Gastrocnemius medialis (tissue), 4 donors: ENCODE measurements at regions not wholly inside any gene's neighbourhood (a gene's known extent, or its start where the extent isn't known, plus 50 kb on each side); places are given as distances from the start of the nearest gene placed in this dataset.

Source experiments
- ATAC-seq, 2 donors: fragments of 150-250 bp; one replicate each; pipeline ENCODE4 v1.9.1; 2016
- DNase-seq, 2 donors: peaks; one replicate each; pipeline ENCODE4 v3.0.0-alpha.2; 2019
- H3K27ac ChIP-seq, 4 donors: fragments of 200-600 bp; sonication (generic); 1 replicate in 1 of 4; 2 replicates in 3 of 4; pipeline ENCODE4 v1.5.1; 2016 to 2018; ENCODE audit warnings: mild to moderate bottlenecking in 2 of 4, moderate library complexity in 1 of 4
- H3K27me3 ChIP-seq, 3 donors: fragments of 200-600 bp; sonication (generic) in 2 of 3; 1 replicate in 1 of 3; 2 replicates in 2 of 3; pipeline versions ENCODE4 v1.5.1 to v1.6.0; 2016 to 2019; ENCODE audit warnings: mild to moderate bottlenecking in 1 of 3, moderate library complexity in 1 of 3
- H3K36me3 ChIP-seq, 2 donors: fragments of 200-600 bp; sonication (generic) in 1 of 2; one replicate each; pipeline ENCODE4 v1.5.1; 2017 to 2018
- H3K4me1 ChIP-seq, 2 donors: fragments of 200-600 bp; sonication (generic) in 1 of 2; one replicate each; pipeline ENCODE4 v1.5.1; 2016 to 2017; ENCODE audit warnings: mild to moderate bottlenecking in 2 of 2
- H3K4me3 ChIP-seq, 4 donors: fragments of 200-600 bp; sonication (generic) in 3 of 4; 1 replicate in 1 of 4; 2 replicates in 3 of 4; pipeline ENCODE4 v1.5.1; 2016 to 2019; ENCODE audit warnings: mild to moderate bottlenecking in 2 of 4
- H3K9me3 ChIP-seq, 3 donors: fragments of 200-600 bp; sonication (generic) in 2 of 3; 1 replicate in 1 of 3; 2 replicates in 2 of 3; pipeline ENCODE4 v1.5.1; 2016 to 2019
- CTCF ChIP-seq, 5 experiments: fragments of 450-650 bp in 3 of 5; fragments of 200-600 bp in 2 of 5; sonication (generic) in 2 of 5; IDR thresholded peaks in 4 of 5; conservative IDR thresholded peaks in 1 of 5; 1 replicate in 4 of 5; 2 replicates in 1 of 5; pipeline ENCODE4 v1.5.1; 2016 to 2019; ENCODE audit warnings: antibody characterized with exemption in 5 of 5, mild to moderate bottlenecking in 3 of 5, moderate library complexity in 3 of 5
- POLR2A ChIP-seq, 2 donors: fragments of 450-650 bp; IDR thresholded peaks; one replicate each; pipeline ENCODE4 v1.6.1; 2017; ENCODE audit warnings: antibody characterized with exemption in 2 of 2, mild to moderate bottlenecking in 2 of 2, moderate library complexity in 2 of 2
- in situ Hi-C, 4 donors: fragments of 200-750 bp; cut with MboI; loops; one replicate each; pipeline versions ENCODE4 v1.15.0 to v1.8.0; 2017; ENCODE audit warnings: low sequenced_read_pairs in 4 of 4
- intact Hi-C: fragments of 100-400 bp; cut with DNase I; formaldehyde crosslinking; loops from one replicate; pipeline ENCODE4 v1.15.1; 2023; ENCODE audit warnings: low total_unique reads

GRCh38 chr3:165513715-165514701 is 317.8 kb upstream of the SLITRK3 start:
- H3K27ac ChIP-seq: no peak overlapping the region
- H3K36me3 ChIP-seq: no peaks in the 10 kb centered on the region
- no peak for ATAC-seq
- in situ Hi-C loops (no loop called here), intact Hi-C loops (no loop called here)
- TF ChIP-seq CTCF (IDR thresholded peaks at IDR 0.05 in 4 of 5, conservative IDR thresholded peaks at IDR 0.05 in 1 of 5) (no peak), POLR2A (IDR thresholded peaks at IDR 0.05) (no peak)
- no peak for DNase-seq
- no peaks in the 10 kb centered on the region for H3K9me3 ChIP-seq
- no peaks in the 10 kb centered on the region for H3K27me3 ChIP-seq
- H3K4me3 ChIP-seq: no peak overlapping the region
- no peaks in the 10 kb centered on the region for H3K4me1 ChIP-seq

DNA sequence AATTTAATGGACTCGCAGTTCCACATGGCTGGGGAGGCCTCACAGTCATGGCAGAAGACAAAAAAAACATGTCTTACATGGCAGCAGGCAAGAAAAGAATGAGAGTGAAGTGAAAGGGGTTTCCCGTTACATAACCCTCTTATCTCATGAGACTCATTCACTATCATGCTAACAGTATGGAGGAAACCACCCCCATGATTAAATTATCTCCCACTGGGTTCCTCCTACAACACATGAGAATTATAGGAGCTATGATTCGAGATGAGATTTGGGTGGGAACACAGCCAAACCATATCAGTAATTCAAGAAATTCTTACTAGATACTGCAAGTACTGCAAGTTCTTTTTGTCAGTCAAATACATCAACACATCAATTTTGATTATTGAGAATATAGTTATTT is 311.4 kb upstream of the SLITRK3 start:
- ATAC-seq: no peak
- intact Hi-C loops: no loop called here
- Histone ChIP-seq H3K27ac (no peak overlapping the region), H3K9me3 (no peaks in the 10 kb centered on the region), H3K4me3 (no peak overlapping the region), H3K36me3 (no peaks in the 10 kb centered on the region), H3K4me1 (no peaks in the 10 kb centered on the region), H3K27me3 (no peaks in the 10 kb centered on the region)
- TF ChIP-seq POLR2A (IDR thresholded peaks at IDR 0.05) (no peak), CTCF (IDR thresholded peaks at IDR 0.05 in 4 of 5, conservative IDR thresholded peaks at IDR 0.05 in 1 of 5) (no peak)
- in situ Hi-C loops: no loop called here
- no peak for DNase-seq

GRCh38 chr3:165507060-165507459 is 310.9 kb upstream of the SLITRK3 start:
- no peaks in the 10 kb centered on the region for H3K9me3 ChIP-seq
- DNase-seq (no peak), ATAC-seq (no peak)
- in situ Hi-C loops (no loop called here), intact Hi-C loops (no loop called here)
- no peaks in the 10 kb centered on the region for H3K4me1 ChIP-seq
- H3K36me3 ChIP-seq: no peaks in the 10 kb centered on the region
- TF ChIP-seq POLR2A (IDR thresholded peaks at IDR 0.05) (no peak), CTCF (IDR thresholded peaks at IDR 0.05 in 4 of 5, conservative IDR thresholded peaks at IDR 0.05 in 1 of 5) (no peak)
- no peak overlapping the region for H3K27ac ChIP-seq
- H3K4me3 ChIP-seq: no peak overlapping the region
- H3K27me3 ChIP-seq: no peaks in the 10 kb centered on the region

DNA sequence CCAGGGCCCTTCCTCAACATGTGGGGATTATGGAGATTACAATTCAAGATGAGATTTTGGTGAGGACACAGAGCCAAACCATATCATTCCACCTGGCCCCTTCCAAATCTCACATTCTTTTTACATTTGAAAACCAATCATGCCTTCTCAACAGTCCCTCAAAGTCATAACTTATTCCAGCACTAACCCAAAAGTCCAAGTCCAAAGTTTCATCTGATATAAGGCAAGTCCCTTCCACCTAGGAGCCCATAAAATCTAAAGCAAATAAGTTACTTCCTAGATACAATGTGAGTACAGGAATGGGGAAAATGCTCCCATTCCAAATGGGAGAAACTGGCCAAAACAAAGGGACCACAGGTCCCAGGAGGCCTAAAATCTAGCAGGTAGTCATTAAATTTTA is 309.5 kb upstream of the SLITRK3 start:
- in situ Hi-C loops: no loop called here
- Histone ChIP-seq H3K36me3 (no peaks in the 10 kb centered on the region), H3K4me1 (no peaks in the 10 kb centered on the region), H3K27me3 (no peaks in the 10 kb centered on the region), H3K9me3 (no peaks in the 10 kb centered on the region), H3K27ac (no peak overlapping the region), H3K4me3 (no peak overlapping the region)
- no peak for DNase-seq
- intact Hi-C loops: no loop called here
- ATAC-seq: no peak
- no peak for TF ChIP-seq POLR2A (IDR thresholded peaks at IDR 0.05)
- TF ChIP-seq CTCF (IDR thresholded peaks at IDR 0.05 in 4 of 5, conservative IDR thresholded peaks at IDR 0.05 in 1 of 5): no peak
